HEK293T (cell line): ENCODE measurements at regions not wholly inside any gene's neighbourhood (a gene's known extent, or its start where the extent isn't known, plus 50 kb on each side); places are given as distances from the start of the nearest gene placed in this dataset.

ENCODE experiments used
- CTCF ChIA-PET: fragments of 350-600 bp; formaldehyde crosslinking; extraction: SDS; loops from one replicate; lab custom pipeline; 2021; ENCODE audit warnings: antibody characterized with exemption, inconsistent platforms; lab: Yijun Ruan, JAX
- POLR2A ChIA-PET: fragments of 350-600 bp; formaldehyde crosslinking; extraction: SDS; loops from one replicate; lab custom pipeline; 2020; ENCODE audit warnings: antibody characterized with exemption, inconsistent platforms; lab: Yijun Ruan, JAX
- DNase-seq: peaks from one replicate; pipeline ENCODE4 v3.0.0; 2012; ENCODE audit warnings: mixed read lengths; ENCODE audit errors: extremely low spot score
- ARNT ChIP-seq: fragments of 450-650 bp; IDR thresholded peaks from 2 replicates; pipeline ENCODE4 v1.6.1; 2017; ENCODE audit warnings: mild to moderate bottlenecking
- BHLHE40 ChIP-seq: fragments of 450-650 bp; IDR thresholded peaks from 2 replicates; pipeline ENCODE4 v1.6.1; 2016; ENCODE audit warnings: mild to moderate bottlenecking, moderate library complexity, borderline replicate concordance
- CTBP1 ChIP-seq: fragments of 450-650 bp; IDR thresholded peaks from 2 replicates; pipeline ENCODE4 v1.6.1; 2016; ENCODE audit warnings: borderline replicate concordance
- ELF4 ChIP-seq: fragments of 450-650 bp; IDR thresholded peaks from 2 replicates; pipeline ENCODE4 v1.6.1; 2017; ENCODE audit warnings: antibody characterized with exemption
- FOXA1 ChIP-seq: fragments of 450-650 bp; IDR thresholded peaks from 2 replicates; pipeline ENCODE4 v1.6.1; 2016; ENCODE audit warnings: mild to moderate bottlenecking
- FOXK2 ChIP-seq: fragments of 450-650 bp; IDR thresholded peaks from 2 replicates; pipeline ENCODE4 v1.6.1; 2016; ENCODE audit warnings: mild to moderate bottlenecking
- FOXM1 ChIP-seq: fragments of 450-650 bp; IDR thresholded peaks from 2 replicates; pipeline ENCODE4 v1.6.1; 2017; ENCODE audit warnings: mild to moderate bottlenecking, borderline replicate concordance
- HDGF ChIP-seq: fragments of 450-650 bp; IDR thresholded peaks from 2 replicates; pipeline ENCODE4 v1.6.1; 2017; ENCODE audit warnings: antibody characterized with exemption, borderline replicate concordance
- L3MBTL2 ChIP-seq: fragments of 450-650 bp; conservative IDR thresholded peaks from 2 replicates; pipeline ENCODE4 v1.6.1; 2016; ENCODE audit warnings: mild to moderate bottlenecking
- LEF1 ChIP-seq: fragments of 450-650 bp; IDR thresholded peaks from 2 replicates; pipeline ENCODE4 v1.6.1; 2017; ENCODE audit warnings: mild to moderate bottlenecking, borderline replicate concordance
- NFRKB ChIP-seq: fragments of 450-650 bp; IDR thresholded peaks from 2 replicates; pipeline ENCODE4 v1.6.1; 2016; ENCODE audit warnings: mild to moderate bottlenecking, moderate library complexity
- PKNOX1 ChIP-seq: fragments of 450-650 bp; IDR thresholded peaks from 2 replicates; pipeline ENCODE4 v1.6.1; 2016
- SP1 ChIP-seq: fragments of 450-650 bp; IDR thresholded peaks from 2 replicates; pipeline ENCODE4 v1.6.1; 2017
- SUZ12 ChIP-seq: fragments of 450-650 bp; IDR thresholded peaks from 2 replicates; pipeline ENCODE4 v1.6.1; 2016; ENCODE audit warnings: mild to moderate bottlenecking
- TARDBP ChIP-seq: fragments of 450-650 bp; IDR thresholded peaks from 2 replicates; pipeline ENCODE4 v1.6.1; 2016
- ZNF384 ChIP-seq: fragments of 450-650 bp; IDR thresholded peaks from 2 replicates; pipeline ENCODE4 v1.6.1; 2016

GRCh38 chr7:85471740-85472139, 284.9 kb upstream of the SEMA3D start:
- ChIA-PET POLR2A (no interaction called here), CTCF (no interaction called here)
- TF ChIP-seq HDGF (no peak), FOXA1 (no peak), CTBP1 (no peak), FOXK2 (no peak), PKNOX1 (no peak), ZNF384 (no peak), ELF4 (no peak), FOXM1 (no peak), NFRKB (no peak)
- DNase-seq: no peak

DNA sequence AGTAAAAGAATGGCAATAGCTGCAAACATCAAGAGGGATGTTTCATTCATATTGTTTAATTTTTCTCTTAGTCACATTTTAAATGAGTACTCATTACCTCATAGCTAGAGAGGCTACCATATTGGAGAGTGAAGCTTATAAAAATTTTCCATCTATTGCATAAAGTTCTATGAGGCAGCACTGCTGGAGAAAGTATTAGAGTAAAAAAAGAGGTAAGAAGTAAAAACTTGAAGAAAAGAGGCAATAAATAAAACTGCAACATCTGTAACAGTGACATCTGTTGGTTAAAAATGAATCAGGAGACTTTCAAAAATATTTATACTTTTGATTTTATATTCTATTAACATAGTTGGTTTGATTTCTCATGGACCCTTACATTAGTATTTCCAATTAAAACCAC, 284.5 kb upstream of the SEMA3D start:
- TF ChIP-seq ARNT: no peak
- TF ChIP-seq ZNF384: no peak
- no peak for TF ChIP-seq ELF4
- TF ChIP-seq SUZ12: no peak
- no peak for TF ChIP-seq FOXM1
- no peak for TF ChIP-seq HDGF
- no peak for TF ChIP-seq L3MBTL2
- TF ChIP-seq LEF1: no peak
- TF ChIP-seq FOXK2: no peak
- no peak for TF ChIP-seq FOXA1
- no peak for TF ChIP-seq CTBP1
- ChIA-PET POLR2A (no interaction called here), CTCF (no interaction called here)
- DNase-seq: no peak

DNA sequence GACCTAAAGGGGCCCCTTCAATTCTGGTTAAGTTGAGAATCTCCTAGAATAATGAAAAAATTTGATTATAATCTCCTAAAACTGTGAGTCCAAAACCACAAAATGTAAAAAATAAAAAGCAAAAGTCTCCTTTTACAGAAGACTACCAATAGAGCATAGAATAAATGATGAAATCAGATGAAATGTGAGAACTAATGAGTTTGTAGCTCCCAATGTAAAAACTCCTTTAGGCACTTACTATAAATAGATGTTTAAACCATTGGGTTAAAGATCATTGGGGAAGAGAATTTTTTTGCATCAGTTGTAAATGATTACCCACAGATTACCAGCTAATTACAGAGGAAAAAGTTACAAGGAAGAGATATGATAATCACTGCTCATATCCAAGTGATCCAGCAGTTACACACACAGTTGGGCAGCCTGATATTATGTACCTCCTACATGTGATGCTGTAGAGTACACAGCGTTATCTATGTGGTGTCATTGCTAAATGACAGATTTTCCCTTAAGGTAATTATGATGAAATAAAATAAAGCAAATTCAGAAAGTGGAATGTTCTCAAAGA, 282.7 kb upstream of the SEMA3D start:
- CTCF ChIA-PET: no interaction called here
- TF ChIP-seq BHLHE40 (no peak), HDGF (no peak), NFRKB (no peak), FOXA1 (no peak), SUZ12 (no peak), TARDBP (no peak), ZNF384 (no peak), LEF1 (no peak), SP1 (no peak), L3MBTL2 (no peak), PKNOX1 (no peak)
- no peak for DNase-seq
- POLR2A ChIA-PET: no interaction called here

DNA sequence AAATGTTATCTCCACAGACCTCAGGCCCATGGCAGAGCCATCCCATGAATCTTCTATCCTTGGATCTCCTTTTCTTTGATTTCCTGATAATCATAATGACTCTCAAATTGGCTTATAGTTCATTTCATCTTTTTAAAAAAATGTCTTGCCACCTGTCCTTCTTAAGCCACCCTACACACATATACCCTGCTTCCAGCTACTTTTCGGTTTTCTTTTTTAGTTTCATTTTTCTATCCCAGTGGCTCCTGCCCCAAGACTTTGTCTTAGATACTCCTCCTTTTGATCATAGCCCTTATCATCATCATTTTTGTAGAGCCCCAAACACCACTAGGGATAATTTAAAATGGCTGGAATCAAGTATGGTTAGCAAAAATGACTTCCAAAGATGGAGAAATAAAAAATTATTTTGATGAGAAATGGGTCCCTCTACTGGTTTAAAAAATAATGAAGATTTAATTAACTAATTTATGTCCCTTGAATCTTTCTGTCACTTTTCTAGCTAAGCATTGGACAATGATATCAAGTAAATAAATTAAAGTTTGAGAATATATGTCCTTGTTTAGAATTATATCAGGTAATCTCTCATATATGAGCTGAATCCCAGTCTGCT, 277.3 kb upstream of the SEMA3D start:
- DNase-seq: no peak

DNA sequence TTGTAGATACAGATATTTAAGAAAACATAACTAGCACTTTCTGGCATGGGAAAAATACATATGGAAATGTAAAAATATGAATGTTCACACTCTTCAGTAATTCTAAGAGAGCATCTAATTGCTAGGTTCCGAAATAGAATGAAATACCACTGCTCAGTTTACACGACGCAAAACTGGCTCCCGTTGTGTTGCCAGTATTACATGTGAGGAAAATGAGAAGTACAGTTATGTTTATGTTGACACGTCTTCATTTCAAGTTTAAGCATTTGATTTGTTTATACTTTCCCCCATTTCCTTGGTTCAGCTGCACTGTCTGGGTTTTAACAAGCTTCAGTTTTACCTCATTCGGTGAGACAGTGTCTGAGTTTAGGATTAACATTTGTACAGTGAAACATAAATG, 275.8 kb upstream of the SEMA3D start:
- ChIA-PET POLR2A (no interaction called here), CTCF (no interaction called here)
- no peak for DNase-seq
- no peak for TF ChIP-seq TARDBP
- no peak for TF ChIP-seq FOXM1
- no peak for TF ChIP-seq BHLHE40
- no peak for TF ChIP-seq FOXA1
- no peak for TF ChIP-seq L3MBTL2
- TF ChIP-seq CTBP1: no peak
- no peak for TF ChIP-seq SUZ12
- no peak for TF ChIP-seq ELF4
- TF ChIP-seq ARNT: no peak

More for the DNA sequence above, 277.3 kb upstream of the SEMA3D start:
- TF ChIP-seq HDGF (no peak), ARNT (no peak)
- POLR2A ChIA-PET: interaction anchor here (0.6 kb wide), 1 partner anchor 415 kb away, joined by 3 read pairs; no protein-coding TSS in a partner anchor
- CTCF ChIA-PET: no interaction called here

GRCh38 chr7:85457911-85458310, 271.1 kb upstream of the SEMA3D start:
- CTCF ChIA-PET: no interaction called here
- POLR2A ChIA-PET: no interaction called here

More at GRCh38 chr7:85457911-85458310, 271.1 kb upstream of the SEMA3D start:
- no peak for DNase-seq
- no peak for TF ChIP-seq L3MBTL2
- no peak for TF ChIP-seq PKNOX1
- TF ChIP-seq NFRKB: no peak
- TF ChIP-seq FOXK2: no peak
- TF ChIP-seq ZNF384: no peak
- no peak for TF ChIP-seq CTBP1
- TF ChIP-seq HDGF: no peak
- no peak for TF ChIP-seq LEF1
- no peak for TF ChIP-seq FOXA1
- TF ChIP-seq ARNT: no peak
- TF ChIP-seq SP1: no peak
- no peak for TF ChIP-seq FOXM1
- no peak for TF ChIP-seq SUZ12
- TF ChIP-seq BHLHE40: no peak
- no peak for TF ChIP-seq ELF4
- TF ChIP-seq TARDBP: no peak
